Forelimb muscle (tissue), 1 donor: ENCODE measurements at regions not wholly inside any gene's neighbourhood (a gene's known extent, or its start where the extent isn't known, plus 50 kb on each side); places are given as distances from the start of the nearest gene placed in this dataset.
A peak's percentile ranks its signal among the peaks of the same experiment; 100 is the strongest.

Experiments used
- DNase-seq: peaks from one replicate; pipeline ENCODE4 v3.0.0-alpha.2; 2013; ENCODE audit warnings: low read depth

- no peak for DNase-seq
These were observed 492.6 kb downstream of the RFC3 start for GRCh38 chr13:34310539-34310938.

GRCh38 chr13:34311251-34311650 lies 493.3 kb downstream of the RFC3 start:
- DNase-seq = no peak

- DNase-seq = no peak
These were observed 494.6 kb downstream of the RFC3 start for GRCh38 chr13:34312578-34312977.

DNA sequence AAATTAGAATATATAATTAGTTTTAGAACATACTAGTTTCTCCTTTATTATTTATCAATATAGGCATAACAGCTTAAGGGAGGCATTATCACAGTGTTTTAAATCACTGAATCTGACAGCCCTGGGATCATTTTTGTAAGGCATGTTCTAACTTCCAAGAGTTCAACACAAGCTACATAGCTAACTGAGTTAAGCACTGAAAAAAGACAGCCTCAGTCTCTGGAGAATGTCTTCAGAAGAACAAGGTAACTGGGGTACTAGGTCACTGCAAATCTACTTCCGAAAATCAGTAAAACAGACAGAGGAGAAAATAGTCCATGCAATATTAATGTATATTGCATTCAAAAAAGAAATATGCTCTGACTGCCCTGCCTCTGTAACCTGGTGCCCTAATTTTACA lies 502.1 kb downstream of the RFC3 start:
- no peak for DNase-seq

DNA sequence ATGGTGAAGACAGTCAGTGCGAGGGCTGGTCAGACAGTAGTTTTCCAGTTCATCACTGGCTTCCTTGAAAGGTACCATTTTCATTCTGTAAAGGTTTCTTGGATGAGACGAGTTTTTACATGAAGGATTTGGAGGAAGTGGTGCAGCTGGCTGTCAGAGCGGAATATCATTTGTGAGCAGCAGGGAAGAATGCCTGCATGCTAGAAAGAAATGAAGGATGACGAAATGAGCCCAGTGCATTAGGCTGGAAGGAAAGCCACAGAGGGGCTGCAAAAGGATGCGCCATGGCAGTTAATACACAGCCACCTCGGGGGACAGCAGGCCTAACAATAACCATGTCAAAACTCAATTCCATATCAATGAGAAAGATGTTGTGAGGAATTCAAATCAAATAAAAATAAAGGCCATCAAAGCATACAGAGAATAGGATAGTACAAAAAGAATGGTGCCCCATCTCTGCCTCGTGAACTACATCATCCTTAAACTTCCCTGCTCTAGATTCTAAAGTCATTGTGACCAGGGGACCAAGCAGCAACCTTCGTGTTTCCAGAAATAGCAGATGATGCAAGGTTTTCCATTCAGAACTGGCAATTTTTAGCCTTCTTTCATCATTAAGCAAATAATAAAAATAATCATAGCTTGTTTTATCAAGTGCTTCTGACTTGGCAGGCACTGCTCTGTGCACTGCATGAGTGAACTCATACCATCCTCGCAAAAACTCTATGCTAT lies 504.2 kb downstream of the RFC3 start:
- DNase-seq = no peak

GRCh38 chr13:34322743-34323074 lies 504.8 kb downstream of the RFC3 start:
- DNase-seq = no peak

DNA sequence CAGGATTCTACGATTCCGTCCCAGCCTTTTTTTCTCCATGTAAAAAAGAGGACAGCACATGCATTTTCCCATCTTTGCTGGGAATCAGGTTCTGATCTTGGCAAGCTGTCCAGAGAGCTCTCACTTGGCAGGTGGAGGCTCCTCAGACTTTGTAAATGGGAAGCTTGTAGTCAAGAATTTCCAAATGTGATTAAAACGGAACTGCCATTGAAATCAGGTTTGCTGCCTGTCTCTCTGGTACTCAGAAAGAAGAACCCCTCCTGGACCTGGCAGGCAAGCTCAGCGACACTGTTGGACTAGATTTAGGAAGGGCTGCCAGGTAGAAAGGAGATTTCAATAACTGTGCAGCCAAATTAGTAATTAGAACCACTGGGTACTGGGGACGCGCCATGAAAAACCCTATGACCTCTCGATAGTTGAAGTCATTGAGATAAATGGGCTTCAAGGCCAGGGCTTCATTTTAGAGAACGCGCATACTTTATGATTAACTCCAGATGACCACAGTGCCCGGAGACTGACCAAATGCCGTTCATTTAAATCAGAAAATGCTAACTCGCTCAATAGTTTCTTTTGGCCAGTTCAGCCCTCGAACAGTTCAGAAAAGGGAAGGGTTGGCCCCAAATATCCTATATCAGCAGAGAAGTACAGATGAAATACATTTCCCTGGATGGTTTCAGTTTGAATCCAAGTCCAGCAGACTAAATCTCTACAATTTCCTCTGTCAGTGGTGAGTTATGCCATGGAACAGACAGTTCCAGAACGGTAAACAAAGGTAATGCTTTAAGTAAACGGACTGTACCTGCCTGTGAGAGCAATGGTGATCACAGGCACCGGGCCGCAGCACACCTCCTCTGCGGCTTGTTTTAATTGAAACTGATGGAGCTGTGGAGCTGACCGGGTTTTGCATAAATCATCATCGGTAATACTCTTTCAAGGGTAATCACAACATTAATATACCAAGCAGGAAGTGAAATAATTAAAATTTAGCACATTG lies 517.4 kb downstream of the RFC3 start:
- no peak for DNase-seq

- DNase-seq = no peak
These were observed 520.2 kb downstream of the RFC3 start for GRCh38 chr13:34338102-34338501.

DNA sequence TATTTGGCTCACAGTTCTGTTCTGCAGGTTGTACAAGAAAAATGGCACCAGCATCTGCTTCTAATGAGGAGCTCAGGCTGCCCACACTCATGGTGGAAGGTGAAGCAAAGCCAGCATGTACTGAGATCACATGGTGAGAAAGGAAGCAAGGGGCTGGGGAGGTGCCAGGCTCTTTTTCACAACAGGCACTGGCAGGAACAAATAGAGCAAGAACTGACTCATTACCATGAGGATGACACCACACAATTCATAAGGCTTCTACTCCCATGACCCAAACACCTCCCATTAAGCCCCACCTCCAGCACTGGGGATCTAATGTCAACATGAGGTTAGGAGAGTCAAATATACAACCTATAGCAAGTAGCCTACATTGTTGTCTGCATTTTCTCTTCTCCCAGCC lies 522.6 kb downstream of the RFC3 start:
- DNase-seq = no peak

GRCh38 chr13:34343413-34343940 lies 525.5 kb downstream of the RFC3 start:
- no peak for DNase-seq

DNA sequence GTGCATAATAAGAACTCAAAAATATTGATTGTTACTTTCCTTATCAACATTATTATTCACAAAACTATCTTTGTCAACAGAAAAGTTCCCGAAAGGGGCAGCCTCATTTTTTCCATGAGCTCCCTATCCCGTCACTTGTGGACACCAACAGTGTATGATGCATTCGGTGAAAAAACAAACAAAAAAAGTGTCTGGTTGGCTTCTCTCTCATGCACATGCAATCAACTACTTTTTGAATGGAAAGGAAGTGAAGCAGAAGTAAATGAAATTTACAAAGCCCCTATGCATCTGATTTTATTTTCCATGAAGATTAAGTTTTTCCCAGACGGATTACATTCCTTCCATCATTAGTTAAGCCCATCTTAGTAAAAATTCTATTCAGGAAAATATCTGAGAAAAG lies 526.9 kb downstream of the RFC3 start:
- no peak for DNase-seq

DNA sequence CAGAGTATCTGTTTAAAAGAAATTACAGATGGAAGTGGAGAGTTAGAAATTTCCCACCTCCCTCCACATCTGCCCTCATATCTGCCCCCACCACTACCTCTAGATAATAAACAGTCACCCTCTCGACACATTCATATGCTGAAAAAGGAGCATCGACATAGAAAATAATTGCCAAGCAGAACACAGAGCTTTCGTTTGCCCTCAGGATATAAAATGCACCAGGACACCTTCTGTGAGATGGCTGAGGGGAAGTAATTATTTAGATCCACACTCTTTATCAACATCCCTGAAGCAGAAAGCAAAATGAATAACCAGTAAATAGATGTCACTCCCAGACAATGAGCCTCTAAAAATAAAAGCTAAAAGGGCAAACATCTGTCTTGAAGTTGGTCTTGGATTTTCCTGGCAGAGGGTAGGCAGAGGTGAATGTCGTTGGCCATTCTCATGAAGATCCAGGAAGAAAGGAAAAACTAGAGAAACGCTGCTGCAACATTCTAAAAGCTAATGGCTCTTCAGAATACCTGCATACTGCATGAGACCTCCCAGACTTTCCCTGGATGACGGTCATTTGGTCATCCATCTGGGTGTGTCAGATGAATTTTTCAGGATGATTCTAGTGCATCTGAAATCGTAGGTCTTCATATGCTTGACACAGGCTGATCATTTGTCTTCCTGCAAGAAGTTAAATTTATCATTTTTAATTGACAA lies 527.5 kb downstream of the RFC3 start:
- no peak for DNase-seq

DNA sequence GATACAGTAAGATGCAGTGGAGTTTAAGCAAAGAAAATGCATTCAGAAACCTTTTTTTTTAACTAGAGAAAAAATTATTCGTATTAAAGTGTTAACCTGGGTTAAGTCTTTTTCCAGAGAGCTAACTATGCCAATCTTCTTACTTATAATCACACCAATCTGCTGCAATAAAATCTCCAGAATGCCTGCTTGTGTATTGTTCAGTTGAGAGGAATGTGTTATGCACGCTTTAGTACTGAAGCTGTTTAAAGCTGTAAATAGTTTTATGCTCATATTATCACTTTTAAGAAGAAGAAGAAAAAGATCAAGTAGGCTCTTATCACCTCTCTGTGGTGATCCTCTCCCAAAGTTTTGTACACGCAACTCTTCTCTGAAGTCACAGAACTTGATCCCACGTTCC lies 528.7 kb downstream of the RFC3 start:
- no peak for DNase-seq

GRCh38 chr13:34347784-34348573 lies 530.0 kb downstream of the RFC3 start:
- no peak for DNase-seq

DNA sequence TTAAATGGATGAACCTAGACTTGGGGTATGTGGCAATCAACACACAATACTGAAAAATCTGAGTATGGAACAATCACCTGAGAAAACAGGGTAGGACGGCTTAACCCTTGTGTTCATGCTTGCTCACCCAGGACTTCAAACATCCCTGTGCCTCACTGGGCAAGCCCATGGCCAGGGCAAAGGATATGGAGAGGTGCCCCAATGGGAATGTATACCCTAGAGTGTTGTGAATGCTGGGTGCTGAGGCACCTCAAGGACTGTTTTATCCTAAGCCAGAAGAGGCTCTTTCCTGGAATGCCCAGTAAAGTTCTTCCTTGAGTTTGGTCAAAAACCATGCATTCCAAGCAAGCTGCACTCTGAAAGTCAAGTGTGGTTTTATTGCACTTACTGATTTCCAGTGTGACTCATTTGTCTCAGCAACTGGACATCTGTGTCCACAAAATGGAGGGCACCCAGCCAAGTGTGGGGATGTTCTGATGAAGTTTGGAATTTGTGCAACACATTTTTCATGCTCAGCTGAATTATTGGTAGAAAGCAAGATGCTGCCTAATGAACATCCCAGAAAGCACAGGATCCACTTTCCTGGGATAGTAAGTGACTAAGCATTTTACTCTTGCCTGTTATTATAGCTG lies 531.3 kb downstream of the RFC3 start:
- peak; percentile 68 for DNase-seq

DNA sequence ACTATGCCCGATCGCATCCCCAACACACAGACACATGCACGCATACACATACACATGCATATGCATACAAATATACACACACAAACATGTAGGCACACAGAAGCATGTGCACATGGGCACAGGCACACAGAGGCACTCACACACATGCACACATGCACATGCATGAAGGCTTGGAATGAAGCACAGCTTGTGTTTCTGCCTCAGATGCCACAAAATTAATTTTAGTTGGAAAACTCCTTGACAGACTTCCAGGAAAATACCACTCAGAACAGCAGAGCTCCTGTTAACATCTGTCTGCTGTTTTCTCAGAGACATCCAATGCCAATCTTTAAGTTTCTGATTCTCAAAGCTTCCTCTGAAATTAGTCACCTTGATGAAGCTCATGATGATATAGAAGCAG lies 532.7 kb downstream of the RFC3 start:
- DNase-seq = no peak

- DNase-seq = no peak
These were observed 533.2 kb downstream of the RFC3 start for GRCh38 chr13:34351134-34351533.

DNA sequence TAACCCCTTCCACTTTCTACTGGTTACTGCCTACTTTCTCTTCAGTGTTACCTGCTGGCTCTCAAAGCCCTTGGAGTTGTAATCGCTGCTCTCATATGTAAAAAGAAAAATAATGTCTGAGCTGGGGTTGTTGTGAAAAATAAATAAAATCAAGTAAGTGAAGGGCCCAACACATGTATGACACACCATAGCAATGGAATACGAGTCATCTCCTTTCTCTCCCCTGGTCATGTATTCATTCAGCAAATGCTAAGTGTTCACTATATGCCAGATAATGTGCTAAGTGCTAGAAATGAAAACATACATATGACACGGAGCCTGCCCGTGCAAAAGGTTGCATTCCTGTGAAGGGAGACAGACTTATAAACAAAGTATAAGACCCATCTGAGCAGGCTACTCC lies 535.0 kb downstream of the RFC3 start:
- no peak for DNase-seq

GRCh38 chr13:34356686-34357434 lies 538.9 kb downstream of the RFC3 start:
- DNase-seq = no peak
